ENCODE measurements at regions not wholly inside any gene's neighbourhood (a gene's known extent, or its start where the extent isn't known, plus 50 kb on each side); places are given as distances from the start of the nearest gene placed in this dataset.

DNA sequence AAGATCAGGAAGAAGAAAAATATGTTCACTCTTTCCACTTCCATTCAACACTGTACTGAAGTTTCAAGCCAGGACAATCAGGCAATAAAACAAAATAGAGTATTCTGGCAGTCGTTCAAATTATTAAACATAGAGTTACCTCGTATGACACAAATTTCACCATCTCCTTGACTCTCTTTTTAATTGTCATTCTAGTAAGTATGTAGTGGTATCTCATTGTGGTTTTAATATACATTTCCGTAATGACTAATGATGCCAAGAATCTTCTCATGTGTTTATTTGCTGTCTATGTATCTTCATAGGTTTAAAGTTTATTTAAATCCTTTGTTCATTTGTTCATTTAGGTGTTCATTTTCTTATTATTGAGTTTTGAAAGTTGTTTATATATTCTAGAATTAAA lies 352.2 kb downstream of the IDS start:
- no peaks in the 10 kb centered on the region for H3K27me3 ChIP-seq (replicated peaks; ENCODE audit: insufficient read depth)
- ATAC-seq (ENCODE audit: insufficient number of reproducible peaks, low FRiP score, low read depth) (no peak), DNase-seq (ENCODE audit: low spot score) (no peak)
- no peaks in the 10 kb centered on the region for H3K4me1 ChIP-seq (ENCODE audit: control insufficient read depth in 1 of 2, low read depth in 2 of 2)
- no peak overlapping the region for H3K4me3 ChIP-seq
- no peak for TF ChIP-seq CTCF (IDR thresholded peaks at IDR 0.05)
- no peaks in the 10 kb centered on the region for H3K36me3 ChIP-seq
- no peaks in the 10 kb centered on the region for H3K9me3 ChIP-seq
- no peak overlapping the region for H3K27ac ChIP-seq

GRCh38 chrX:149151805-149152757 lies 353.0 kb downstream of the IDS start:
- Histone ChIP-seq H3K4me1 (ENCODE audit: control insufficient read depth in 1 of 2, low read depth in 2 of 2) (no peaks in the 10 kb centered on the region), H3K27ac (no peak overlapping the region), H3K36me3 (no peaks in the 10 kb centered on the region), H3K9me3 (no peaks in the 10 kb centered on the region), H3K27me3 (replicated peaks; ENCODE audit: insufficient read depth) (no peaks in the 10 kb centered on the region), H3K4me3 (no peak overlapping the region)
- DNase-seq (ENCODE audit: low spot score) (no peak), ATAC-seq (ENCODE audit: insufficient number of reproducible peaks, low FRiP score, low read depth) (no peak)
- no peak for TF ChIP-seq CTCF (IDR thresholded peaks at IDR 0.05)

DNA sequence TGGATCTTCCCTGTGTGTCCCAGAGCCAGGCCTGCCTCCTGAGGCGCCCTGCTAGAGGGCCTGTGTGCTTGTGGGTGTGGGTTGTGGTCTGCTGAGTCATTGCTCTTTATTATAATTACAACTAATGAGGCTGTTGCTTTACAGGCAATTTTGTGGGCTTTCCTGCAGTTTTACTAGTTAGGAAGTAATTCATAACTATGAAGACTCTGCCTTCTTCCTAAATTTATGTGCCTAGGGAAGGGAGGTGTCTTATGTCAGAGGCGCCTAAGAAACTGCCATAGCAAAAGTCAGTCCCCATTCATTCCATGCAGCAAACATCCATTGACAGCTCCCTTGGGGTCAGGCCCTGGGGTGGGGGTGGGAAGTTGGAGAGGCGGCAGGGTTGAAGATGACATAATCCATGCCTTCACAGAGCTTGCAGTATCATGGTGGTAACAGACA lies 359.2 kb downstream of the IDS start:
- Histone ChIP-seq H3K9me3 (no peaks in the 10 kb centered on the region), H3K4me3 (no peak overlapping the region), H3K36me3 (no peaks in the 10 kb centered on the region), H3K27me3 (replicated peaks; ENCODE audit: insufficient read depth) (no peaks in the 10 kb centered on the region), H3K4me1 (ENCODE audit: control insufficient read depth in 1 of 2, low read depth in 2 of 2) (no peaks in the 10 kb centered on the region), H3K27ac (no peak overlapping the region)
- no peak for TF ChIP-seq CTCF (IDR thresholded peaks at IDR 0.05)
- no peak for ATAC-seq (ENCODE audit: insufficient number of reproducible peaks, low FRiP score, low read depth)
- no peak for DNase-seq (ENCODE audit: low spot score)

DNA sequence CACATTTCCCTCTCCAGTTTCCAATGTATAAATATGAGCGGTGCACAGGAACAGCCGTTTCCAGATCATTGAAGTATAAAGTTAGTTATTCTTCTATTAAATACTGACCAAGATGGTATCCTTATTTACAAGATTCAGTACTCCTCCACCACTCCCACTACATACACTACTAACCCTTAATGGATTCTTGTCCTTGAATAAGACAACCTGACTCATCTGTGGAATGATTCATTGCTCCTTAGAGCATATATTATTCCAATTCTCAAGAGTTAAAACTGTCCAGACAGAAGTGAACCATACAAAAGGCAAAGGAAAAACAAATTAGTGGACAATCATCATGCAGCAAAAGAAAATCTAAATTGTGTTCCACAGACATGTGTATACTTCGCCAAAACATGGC lies 373.3 kb downstream of the IDS start:
- H3K9me3 ChIP-seq = no peaks in the 10 kb centered on the region
- DNase-seq (ENCODE audit: low spot score) (no peak), ATAC-seq (ENCODE audit: insufficient number of reproducible peaks, low FRiP score, low read depth) (no peak)
- no peak for TF ChIP-seq CTCF (IDR thresholded peaks at IDR 0.05)
- H3K36me3 ChIP-seq = no peaks in the 10 kb centered on the region
- no peaks in the 10 kb centered on the region for H3K27me3 ChIP-seq (replicated peaks; ENCODE audit: insufficient read depth)
- H3K4me1 ChIP-seq (ENCODE audit: control insufficient read depth in 1 of 2, low read depth in 2 of 2) = no peaks in the 10 kb centered on the region
- H3K27ac ChIP-seq = no peak overlapping the region
- H3K4me3 ChIP-seq = no peak overlapping the region

- Histone ChIP-seq H3K27me3 (replicated peaks; ENCODE audit: insufficient read depth) (no peaks in the 10 kb centered on the region), H3K36me3 (no peaks in the 10 kb centered on the region), H3K4me3 (no peak overlapping the region), H3K9me3 (no peaks in the 10 kb centered on the region), H3K27ac (no peak overlapping the region), H3K4me1 (ENCODE audit: control insufficient read depth in 1 of 2, low read depth in 2 of 2) (no peaks in the 10 kb centered on the region)
- ATAC-seq (ENCODE audit: insufficient number of reproducible peaks, low FRiP score, low read depth) (no peak), DNase-seq (ENCODE audit: low spot score) (no peak)
- TF ChIP-seq CTCF (IDR thresholded peaks at IDR 0.05) = no peak
Measured at GRCh38 chrX:149129767-149130166, 375.3 kb downstream of the IDS start.

All from thoracic aorta (tissue), 2 donors.